ENCODE measurements at regions not wholly inside any gene's neighbourhood (a gene's known extent, or its start where the extent isn't known, plus 50 kb on each side); places are given as distances from the start of the nearest gene placed in this dataset.
A peak's percentile ranks its signal among the peaks of the same experiment; 100 is the strongest.

DNA sequence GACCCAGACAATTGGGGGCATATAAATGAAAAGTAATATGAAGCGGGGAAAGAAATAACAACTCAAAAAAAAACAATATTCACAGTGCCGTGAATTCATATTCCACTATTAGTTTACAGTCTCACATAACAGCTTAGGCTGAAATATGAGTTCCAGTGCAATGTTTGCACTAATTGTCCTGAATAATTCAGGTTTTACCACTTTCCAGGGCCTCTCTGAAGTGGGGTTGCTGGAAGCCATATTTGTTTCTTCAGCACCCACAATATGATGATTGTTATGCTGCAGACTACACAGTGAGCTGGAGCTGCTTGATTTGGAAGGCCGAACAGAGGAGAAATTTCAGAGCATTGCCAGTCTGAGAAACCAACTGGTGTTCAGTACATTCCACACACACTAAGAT lies 894.5 kb upstream of the ACVR2A start:
- no peak for DNase-seq (ENCODE audit: extremely low read depth, low read depth)

DNA sequence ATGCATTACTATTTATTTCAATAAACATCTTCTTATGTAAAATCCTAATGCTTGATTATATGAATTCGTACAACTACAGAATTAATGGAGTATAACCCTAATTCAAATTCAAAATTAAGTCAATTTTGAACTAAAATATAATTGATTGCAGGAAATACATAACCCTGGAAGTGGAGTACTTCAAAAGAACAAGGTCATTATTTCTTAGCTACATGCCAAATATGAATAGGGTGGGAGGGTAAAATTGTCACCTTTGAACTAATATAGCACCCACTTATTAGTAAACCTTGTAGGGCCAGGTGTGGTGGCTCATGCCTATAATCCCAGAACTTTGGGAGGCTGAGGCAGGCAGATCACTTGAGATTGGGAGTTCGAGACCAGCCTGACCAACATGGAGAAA lies 895.4 kb upstream of the ACVR2A start:
- no peak for DNase-seq (ENCODE audit: extremely low read depth, low read depth)

GRCh38 chr2:146944601-146945000 lies 900.2 kb upstream of the ACVR2A start:
- DNase-seq (ENCODE audit: extremely low read depth, low read depth) = no peak

GRCh38 chr2:146939991-146940685 lies 904.7 kb upstream of the ACVR2A start:
- no peak for DNase-seq (ENCODE audit: extremely low read depth, low read depth)

- DNase-seq (ENCODE audit: extremely low read depth, low read depth) = no peak
Measured at GRCh38 chr2:146934921-146935320, 909.9 kb upstream of the ACVR2A start.

DNA sequence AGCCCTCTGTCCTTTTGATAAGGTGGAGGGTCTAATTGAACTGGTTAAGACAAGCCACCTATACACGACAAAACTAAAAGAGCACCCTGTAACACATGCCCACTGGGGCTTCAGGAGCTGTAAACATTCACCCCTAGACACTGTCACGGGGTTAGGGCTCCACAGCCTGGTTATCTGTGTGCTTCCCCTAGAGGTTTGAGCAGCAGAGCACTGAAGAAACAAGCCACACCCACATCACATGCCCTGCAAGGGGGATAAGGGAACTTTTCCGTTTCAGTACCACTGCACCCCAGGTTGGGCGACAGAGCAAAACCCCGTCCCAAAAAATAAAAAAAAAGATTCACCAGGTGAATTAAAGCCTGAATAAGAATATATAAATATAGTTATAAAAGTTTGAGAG lies 913.7 kb upstream of the ACVR2A start:
- no peak for DNase-seq (ENCODE audit: extremely low read depth, low read depth)

GRCh38 chr2:146927080-146927711 lies 917.6 kb upstream of the ACVR2A start:
- peak; percentile 30 for DNase-seq (ENCODE audit: extremely low read depth, low read depth)

DNA sequence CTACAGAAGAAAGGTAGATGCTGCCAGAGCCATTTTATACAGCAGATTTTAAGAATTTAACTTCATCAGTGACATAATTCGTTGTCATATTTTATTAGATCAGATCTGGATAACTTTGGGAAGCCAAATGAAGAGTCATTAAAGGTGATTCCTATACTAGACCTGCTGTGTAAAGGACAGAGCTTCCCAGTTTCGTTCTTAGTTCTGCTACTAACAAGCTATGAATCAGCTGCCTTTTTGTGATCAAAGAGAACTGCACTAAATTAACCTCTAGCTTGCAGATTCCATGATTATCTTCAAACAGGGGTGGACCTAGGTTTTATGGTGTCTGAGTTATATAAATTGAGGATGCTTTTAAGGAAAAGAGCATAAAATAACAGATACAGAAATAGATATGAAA lies 926.5 kb upstream of the ACVR2A start:
- DNase-seq (ENCODE audit: extremely low read depth, low read depth) = no peak

GRCh38 chr2:146917431-146918042 lies 927.3 kb upstream of the ACVR2A start:
- DNase-seq (ENCODE audit: extremely low read depth, low read depth) = no peak

DNA sequence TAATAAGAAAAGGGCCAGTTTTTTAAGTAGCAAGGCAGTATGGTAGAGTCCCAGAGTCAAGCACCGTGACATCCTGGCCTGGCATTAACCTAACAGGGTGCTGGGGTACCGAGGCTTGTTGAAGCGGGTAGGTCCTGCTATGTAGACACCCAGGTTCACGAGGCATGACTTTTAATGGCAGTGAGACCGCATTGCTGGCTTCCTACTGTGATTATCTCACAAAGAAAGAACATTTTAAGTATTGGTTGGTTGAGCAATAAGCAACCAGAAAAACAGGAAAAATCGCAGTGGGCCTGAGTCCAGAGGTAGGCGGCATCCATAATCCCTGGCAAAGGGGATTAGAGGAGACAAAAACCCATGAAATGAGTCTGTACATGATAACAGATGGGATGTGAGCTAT lies 927.9 kb upstream of the ACVR2A start:
- no peak for DNase-seq (ENCODE audit: extremely low read depth, low read depth)

- DNase-seq (ENCODE audit: extremely low read depth, low read depth) = no peak
Measured at GRCh38 chr2:146913476-146913875, 931.4 kb upstream of the ACVR2A start.

GRCh38 chr2:146912536-146912935 lies 932.3 kb upstream of the ACVR2A start:
- DNase-seq (ENCODE audit: extremely low read depth, low read depth) = no peak

DNA sequence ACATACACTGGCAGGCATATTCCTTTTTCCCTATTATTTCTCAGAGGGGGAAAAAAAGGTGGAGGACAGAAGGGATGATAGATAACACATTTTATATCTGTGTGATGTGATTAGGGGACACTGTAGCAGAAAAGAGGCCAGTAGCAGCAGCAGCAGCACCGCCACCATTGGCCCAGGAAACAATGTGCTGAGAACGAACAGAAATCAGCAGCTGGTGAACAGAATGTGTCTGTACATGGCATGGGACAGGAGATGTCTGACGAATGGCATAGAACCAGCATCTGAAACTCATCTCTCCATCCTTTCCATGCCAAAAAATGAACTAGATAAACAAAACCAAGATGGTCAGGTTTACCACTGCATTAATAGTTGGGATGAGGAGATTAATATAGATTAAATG lies 936.1 kb upstream of the ACVR2A start:
- no peak for DNase-seq (ENCODE audit: extremely low read depth, low read depth)

GRCh38 chr2:146898083-146898482 lies 946.7 kb upstream of the ACVR2A start:
- no peak for DNase-seq (ENCODE audit: extremely low read depth, low read depth)

- no peak for DNase-seq (ENCODE audit: extremely low read depth, low read depth)
Measured at GRCh38 chr2:146894514-146894913, 950.3 kb upstream of the ACVR2A start.

- no peak for DNase-seq (ENCODE audit: extremely low read depth, low read depth)
Measured at GRCh38 chr2:146893500-146894041, 951.3 kb upstream of the ACVR2A start.

GRCh38 chr2:146890491-146890890 lies 954.3 kb upstream of the ACVR2A start:
- DNase-seq (ENCODE audit: extremely low read depth, low read depth) = no peak

- DNase-seq (ENCODE audit: extremely low read depth, low read depth) = no peak
Measured at GRCh38 chr2:146879882-146880281, 964.9 kb upstream of the ACVR2A start.

DNA sequence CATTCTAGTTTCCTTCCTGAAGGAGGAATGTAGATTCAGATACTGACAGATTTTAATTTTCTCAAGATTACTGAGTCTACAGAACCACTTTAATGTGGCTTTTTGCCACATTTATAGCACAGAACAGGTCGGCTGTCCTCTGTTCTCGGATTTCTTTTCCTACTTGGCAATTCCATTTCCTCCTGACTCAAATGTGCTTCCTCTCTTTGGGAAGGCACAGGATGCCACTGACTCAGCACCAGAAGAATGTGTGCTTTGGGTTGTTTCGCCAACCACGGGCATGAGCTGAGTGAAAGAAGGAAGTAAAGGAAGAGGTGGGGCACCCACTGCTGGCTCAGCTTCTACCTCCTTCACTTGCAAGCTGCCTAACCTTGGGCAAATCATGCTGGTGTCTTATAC lies 970.6 kb upstream of the ACVR2A start:
- DNase-seq (ENCODE audit: extremely low read depth, low read depth) = peak; percentile 21

DNA sequence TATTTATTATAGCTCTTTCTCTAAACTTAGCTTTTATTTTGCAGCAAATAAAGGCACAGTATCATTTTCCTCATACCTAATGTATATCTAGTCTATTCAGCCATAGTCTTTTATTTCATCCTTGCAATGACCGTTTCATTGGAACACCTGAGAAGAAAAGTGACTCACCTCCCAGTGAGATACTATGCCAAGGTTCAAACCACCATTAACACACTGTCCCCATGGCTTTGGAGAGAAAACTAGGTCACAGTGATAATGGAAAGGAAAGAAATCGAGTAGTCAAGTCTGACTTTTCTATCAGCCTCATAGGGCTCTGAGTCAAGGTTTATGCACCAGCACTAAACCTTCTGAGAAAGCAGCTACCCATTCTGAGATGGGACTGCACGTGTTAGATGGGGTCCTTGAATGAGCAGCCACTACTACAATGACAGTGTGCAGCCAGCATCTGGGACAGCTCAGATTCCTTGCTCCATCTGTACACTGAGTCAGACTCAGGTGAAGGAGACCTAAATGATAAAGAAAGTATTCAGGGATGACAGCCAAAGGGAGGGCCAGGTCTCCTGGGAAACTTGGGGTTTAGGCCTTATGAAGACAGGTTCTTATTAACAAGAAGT lies 971.1 kb upstream of the ACVR2A start:
- no peak for DNase-seq (ENCODE audit: extremely low read depth, low read depth)

DNA sequence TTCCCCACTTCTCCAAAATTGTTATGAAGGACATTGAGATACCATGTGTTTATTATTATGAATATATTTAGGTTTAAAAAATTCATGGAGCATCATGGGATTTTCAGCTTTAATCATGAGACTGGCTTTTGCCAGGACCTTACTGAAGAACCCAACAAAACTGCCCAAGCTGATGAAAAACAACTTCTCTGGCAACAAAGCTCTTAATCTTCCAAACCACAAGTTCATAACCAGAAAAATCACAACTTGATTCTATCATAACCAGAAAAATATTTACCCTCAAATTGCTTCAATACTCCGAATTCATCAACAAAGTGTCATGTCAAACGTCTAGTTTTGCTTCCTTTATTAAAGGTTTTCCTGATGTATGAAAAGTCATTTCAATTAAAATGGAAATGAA lies 971.8 kb upstream of the ACVR2A start:
- no peak for DNase-seq (ENCODE audit: extremely low read depth, low read depth)

DNA sequence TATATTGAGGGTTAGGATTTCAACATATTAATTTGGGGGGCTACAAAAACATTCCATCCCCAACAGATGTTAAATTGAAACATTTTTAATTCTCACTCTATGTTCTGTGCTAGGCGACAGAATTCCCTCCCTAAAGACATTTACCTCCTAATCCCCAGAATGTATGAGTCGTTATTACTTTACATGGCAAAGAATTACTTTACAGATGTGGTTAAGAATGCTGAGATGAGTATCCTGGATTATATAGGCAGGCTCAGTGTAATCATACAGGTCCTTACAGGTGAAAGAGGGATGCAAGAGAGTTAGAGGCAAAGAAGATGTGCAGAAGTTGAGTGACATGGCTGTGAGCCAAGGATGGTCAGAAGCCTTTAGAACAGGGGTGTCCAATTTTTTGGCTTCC lies 974.1 kb upstream of the ACVR2A start:
- no peak for DNase-seq (ENCODE audit: extremely low read depth, low read depth)

Measured in NCI-H460 (cell line).